Adrenal gland (tissue), 9 donors: ENCODE measurements at regions not wholly inside any gene's neighbourhood (a gene's known extent, or its start where the extent isn't known, plus 50 kb on each side); places are given as distances from the start of the nearest gene placed in this dataset.

ENCODE experiments used
- DNase-seq, 7 donors: peaks; one replicate each; pipeline ENCODE4 v3.0.0-alpha.2; 2019 to 2020
- H3K27ac ChIP-seq, 5 donors: fragments of 200-600 bp; sonication (generic) in 4 of 5; 1 replicate in 3 of 5; 2 replicates in 2 of 5; pipeline versions ENCODE4 v1.5.1 to v1.8.0; 2016 to 2020; ENCODE audit warnings: mild to moderate bottlenecking in 1 of 5
- H3K27me3 ChIP-seq: fragments of 200-600 bp; 2 replicates; pipeline ENCODE4 v1.8.0; 2021
- H3K36me3 ChIP-seq, 2 donors: fragments of 200-600 bp; replicated peaks in 1 of 2; 1 replicate in 1 of 2; 2 replicates in 1 of 2; pipeline versions ENCODE4 v1.5.1 to v1.8.0; 2018 to 2022
- H3K4me1 ChIP-seq, 2 donors: fragments of 200-600 bp; replicated peaks in 1 of 2; 1 replicate in 1 of 2; 2 replicates in 1 of 2; pipeline versions ENCODE4 v1.5.1 to v1.8.0; 2018 to 2021
- H3K4me3 ChIP-seq, 4 donors: fragments of 200-600 bp; sonication (generic) in 3 of 4; one replicate each; pipeline ENCODE4 v1.5.1; 2016 to 2018
- H3K9me3 ChIP-seq, 3 donors: fragments of 200-600 bp; sonication (generic) in 1 of 3; replicated peaks in 1 of 3; 1 replicate in 2 of 3; 2 replicates in 1 of 3; pipeline versions ENCODE4 v1.5.1 to v1.8.0; 2016 to 2021
- POLR2A ChIP-seq, 2 donors: fragments of 450-650 bp; IDR thresholded peaks; one replicate each; pipeline ENCODE4 v1.6.1; 2017; ENCODE audit warnings: antibody characterized with exemption in 2 of 2, mild to moderate bottlenecking in 2 of 2, moderate library complexity in 1 of 2
- WGBS, 4 donors: extraction: QIAGEN DNeasy Blood & Tissue Kit in 2 of 4; methylation state at CpG; one replicate each; pipeline versions ENCODE4 v1.1.5 to v1.1.7; 2013 to 2017; 5-methylcytosine and 5-hydroxymethylcytosine counted together
- intact Hi-C, 2 donors: fragments of 100-400 bp; cut with DNase I; formaldehyde crosslinking; loops; one replicate each; pipeline versions ENCODE4 v1.14.1 to v1.15.0; 2022 to 2023
- TF ChIP-seq, protein P1 (sequence below), 6 experiments: fragments of 450-650 bp in 4 of 6; fragments of 200-600 bp in 2 of 6; sonication (generic) in 1 of 6; IDR thresholded peaks; 1 replicate in 5 of 6; 2 replicates in 1 of 6; pipeline versions ENCODE4 v1.5.1 to v1.8.0; 2016 to 2021; ENCODE audit warnings: antibody characterized with exemption in 6 of 6, mild to moderate bottlenecking in 2 of 6, moderate library complexity in 1 of 6
- donor health status: healthy with polysubstance abuse.
- donor health status: Bipolar disorder and iron deficiency.
- donor health status: DM: yes; HTN: yes; CAD: no.
- donor health status: DM: no; HTN: no; CAD: no.
- donor health status: DM: no; HTN: no; CAD: no.

DNA sequence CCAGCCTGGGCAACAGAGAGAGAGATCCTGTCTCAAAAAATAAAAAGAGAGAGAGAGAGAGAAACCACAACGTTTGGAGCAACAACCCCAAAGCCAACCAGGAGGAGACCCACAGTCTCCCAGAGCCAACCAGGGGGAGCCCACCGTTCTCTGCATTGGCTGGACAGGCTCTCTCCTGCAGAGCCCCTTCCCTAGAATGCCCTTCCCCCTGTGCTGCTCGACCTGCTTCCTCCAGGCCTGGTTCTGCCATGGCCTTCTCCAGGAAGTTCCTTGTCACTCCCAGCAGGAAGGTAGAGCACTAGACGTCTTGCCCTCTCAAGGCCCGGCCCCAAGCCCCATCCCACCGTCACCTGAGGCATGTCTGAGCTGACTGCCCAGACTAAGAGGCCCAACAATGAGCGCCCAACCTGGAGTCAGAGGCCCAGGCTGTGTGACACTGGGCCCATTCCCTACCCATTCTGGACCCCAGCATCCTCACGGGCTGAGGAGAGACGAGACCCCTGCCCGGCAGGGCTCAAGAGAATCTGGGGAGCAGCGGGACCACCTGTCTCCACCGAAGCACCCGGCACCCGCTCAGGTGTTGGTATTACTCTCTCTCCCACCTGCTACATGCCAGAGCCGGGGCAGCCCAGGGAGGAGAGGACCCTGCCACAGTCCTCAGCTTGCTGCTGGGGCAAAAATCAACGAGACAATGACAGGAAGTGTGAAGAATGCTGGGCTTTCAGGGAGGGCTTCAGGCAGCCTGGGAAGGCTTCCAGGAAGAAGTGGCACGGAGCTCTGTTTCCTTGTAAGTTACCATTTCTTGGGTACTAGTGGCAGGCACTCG is 61.2 kb downstream of the DIO3 start:
- Histone ChIP-seq H3K36me3 (no peaks in the 10 kb centered on the region), H3K9me3 (no peaks in the 10 kb centered on the region), H3K27ac (no peak overlapping the region), H3K4me1 (no peaks in the 10 kb centered on the region), H3K4me3 (no peak overlapping the region), H3K27me3 (no peaks in the 10 kb centered on the region)
- 60 to 82% (median 76%) methylated on average over 4 to 18 of the region's 18 CpGs for WGBS, 4 donors
- intact Hi-C loops: loop anchor here in 1 of 2 donors (10.0 kb wide), 4 partner anchors 388 to 1218 kb away; partner anchors contain the start of gene RTL1
- no peak for TF ChIP-seq POLR2A (IDR thresholded peaks at IDR 0.05)
- TF ChIP-seq, protein P1, sequence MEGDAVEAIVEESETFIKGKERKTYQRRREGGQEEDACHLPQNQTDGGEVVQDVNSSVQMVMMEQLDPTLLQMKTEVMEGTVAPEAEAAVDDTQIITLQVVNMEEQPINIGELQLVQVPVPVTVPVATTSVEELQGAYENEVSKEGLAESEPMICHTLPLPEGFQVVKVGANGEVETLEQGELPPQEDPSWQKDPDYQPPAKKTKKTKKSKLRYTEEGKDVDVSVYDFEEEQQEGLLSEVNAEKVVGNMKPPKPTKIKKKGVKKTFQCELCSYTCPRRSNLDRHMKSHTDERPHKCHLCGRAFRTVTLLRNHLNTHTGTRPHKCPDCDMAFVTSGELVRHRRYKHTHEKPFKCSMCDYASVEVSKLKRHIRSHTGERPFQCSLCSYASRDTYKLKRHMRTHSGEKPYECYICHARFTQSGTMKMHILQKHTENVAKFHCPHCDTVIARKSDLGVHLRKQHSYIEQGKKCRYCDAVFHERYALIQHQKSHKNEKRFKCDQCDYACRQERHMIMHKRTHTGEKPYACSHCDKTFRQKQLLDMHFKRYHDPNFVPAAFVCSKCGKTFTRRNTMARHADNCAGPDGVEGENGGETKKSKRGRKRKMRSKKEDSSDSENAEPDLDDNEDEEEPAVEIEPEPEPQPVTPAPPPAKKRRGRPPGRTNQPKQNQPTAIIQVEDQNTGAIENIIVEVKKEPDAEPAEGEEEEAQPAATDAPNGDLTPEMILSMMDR (IDR thresholded peaks at IDR 0.05): no peak
- DNase-seq: no peak

DNA sequence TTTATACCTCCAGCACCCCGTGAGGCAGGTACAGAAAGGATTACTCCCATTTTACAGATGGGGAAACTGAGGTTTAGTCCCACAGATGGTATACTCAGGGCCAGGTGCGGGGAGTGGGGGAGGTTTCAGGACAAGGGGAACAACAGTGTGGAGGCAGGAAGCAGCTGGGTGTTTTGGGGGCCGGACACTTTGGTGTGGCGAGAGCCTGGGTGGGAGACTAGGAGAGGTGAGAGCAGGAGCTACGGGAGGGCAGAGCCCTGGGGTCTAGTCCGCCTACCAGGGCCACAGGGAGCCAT is 61.7 kb downstream of the DIO3 start:
- WGBS, 4 donors: 85 to 90% (median 88%) methylated on average over 6 of the region's 6 CpGs
- DNase-seq: peak in 2 of 7 donors; percentile 11 to 30
- no peaks in the 10 kb centered on the region for H3K9me3 ChIP-seq
- no peaks in the 10 kb centered on the region for H3K36me3 ChIP-seq
- no peaks in the 10 kb centered on the region for H3K4me1 ChIP-seq
- no peaks in the 10 kb centered on the region for H3K27me3 ChIP-seq
- H3K4me3 ChIP-seq: no peak overlapping the region
- H3K27ac ChIP-seq: no peak overlapping the region
- no peak for TF ChIP-seq POLR2A (IDR thresholded peaks at IDR 0.05)
- TF ChIP-seq, protein P1 (IDR thresholded peaks at IDR 0.05): no peak
- intact Hi-C loops: loop anchor here in 1 of 2 donors (10.0 kb wide), 4 partner anchors 388 to 1218 kb away; partner anchors contain the start of gene RTL1

GRCh38 chr14:101623685-101624444 is 62.6 kb downstream of the DIO3 start:
- no peak for TF ChIP-seq POLR2A (IDR thresholded peaks at IDR 0.05)
- TF ChIP-seq, protein P1 (IDR thresholded peaks at IDR 0.05): no peak
- Histone ChIP-seq H3K4me1 (peaks cover 0 to 4% of the 10 kb centered on the region in 2 donors), H3K27me3 (no peaks in the 10 kb centered on the region), H3K9me3 (no peaks in the 10 kb centered on the region), H3K27ac (no peak overlapping the region), H3K36me3 (no peaks in the 10 kb centered on the region), H3K4me3 (no peak overlapping the region)
- intact Hi-C loops: loop anchor here in 1 of 2 donors (10.0 kb wide), 4 partner anchors 389 to 1219 kb away; partner anchors contain the start of gene RTL1
- WGBS, 4 donors: 92 to 95% (median 94%) methylated on average over 9 of the region's 9 CpGs
- no peak for DNase-seq

GRCh38 chr14:101624536-101624935 is 63.2 kb downstream of the DIO3 start:
- no peaks in the 10 kb centered on the region for H3K36me3 ChIP-seq
- no peak overlapping the region for H3K4me3 ChIP-seq
- peaks cover 0 to 5% of the 10 kb centered on the region in 2 donors for H3K4me1 ChIP-seq
- intact Hi-C loops: loop anchor here in 1 of 2 donors (10.0 kb wide), 4 partner anchors 390 to 1220 kb away; partner anchors contain the start of gene RTL1
- TF ChIP-seq, protein P1 (IDR thresholded peaks at IDR 0.05): no peak
- no peak for TF ChIP-seq POLR2A (IDR thresholded peaks at IDR 0.05)
- DNase-seq: no peak
- H3K27ac ChIP-seq: no peak overlapping the region
- 86% methylated on average over 6 to 11 of the region's 11 CpGs for WGBS, 4 donors
- H3K9me3 ChIP-seq: no peaks in the 10 kb centered on the region
- H3K27me3 ChIP-seq: no peaks in the 10 kb centered on the region
